ENCODE measurements at regions not wholly inside any gene's neighbourhood (a gene's known extent, or its start where the extent isn't known, plus 50 kb on each side); places are given as distances from the start of the nearest gene placed in this dataset.

- peak; percentile 65 for DNase-seq (ENCODE audit: low spot score)
Measured at GRCh38 chr2:147076634-147077033, 768.2 kb upstream of the ACVR2A start.

GRCh38 chr2:147068071-147068470 is 776.8 kb upstream of the ACVR2A start:
- DNase-seq (ENCODE audit: low spot score): no peak

DNA sequence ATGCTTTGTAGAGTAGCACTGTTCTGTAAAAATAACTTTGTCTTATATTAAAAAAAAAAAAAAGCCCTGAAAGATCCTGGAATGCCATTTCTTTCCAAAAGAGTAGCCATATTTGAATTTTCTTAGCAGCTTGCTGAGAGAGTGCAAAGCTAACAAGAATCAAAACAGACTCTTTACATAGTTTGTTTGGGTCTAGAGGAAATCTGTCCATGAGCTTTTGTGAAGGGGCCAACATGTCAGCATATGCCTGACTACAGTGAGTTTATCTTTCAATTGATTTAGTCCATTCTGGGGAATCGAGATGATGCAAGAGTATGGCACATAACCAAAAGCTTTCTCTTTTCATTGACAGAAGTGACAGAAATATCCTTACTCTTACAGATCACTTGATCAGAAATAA is 777.7 kb upstream of the ACVR2A start:
- DNase-seq (ENCODE audit: low spot score): no peak

DNA sequence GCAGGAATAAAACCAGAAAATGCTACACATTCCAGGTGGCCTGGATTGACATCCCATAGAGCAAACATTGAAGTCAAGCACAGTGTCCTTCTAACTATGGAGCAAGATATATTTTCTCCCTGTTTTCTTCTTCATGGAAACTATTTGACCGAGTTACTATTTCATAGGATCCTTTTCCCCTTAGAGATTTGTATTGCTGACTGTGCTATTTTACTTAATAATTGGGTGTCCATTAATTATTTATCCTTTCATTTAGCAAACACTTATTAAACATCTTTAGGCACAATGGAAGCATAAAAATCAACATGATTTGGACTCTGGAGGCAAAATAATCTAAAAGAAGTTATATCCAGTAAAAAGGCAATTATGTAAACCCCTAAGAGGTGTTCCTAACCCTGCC is 782.8 kb upstream of the ACVR2A start:
- no peak for DNase-seq (ENCODE audit: low spot score)

DNA sequence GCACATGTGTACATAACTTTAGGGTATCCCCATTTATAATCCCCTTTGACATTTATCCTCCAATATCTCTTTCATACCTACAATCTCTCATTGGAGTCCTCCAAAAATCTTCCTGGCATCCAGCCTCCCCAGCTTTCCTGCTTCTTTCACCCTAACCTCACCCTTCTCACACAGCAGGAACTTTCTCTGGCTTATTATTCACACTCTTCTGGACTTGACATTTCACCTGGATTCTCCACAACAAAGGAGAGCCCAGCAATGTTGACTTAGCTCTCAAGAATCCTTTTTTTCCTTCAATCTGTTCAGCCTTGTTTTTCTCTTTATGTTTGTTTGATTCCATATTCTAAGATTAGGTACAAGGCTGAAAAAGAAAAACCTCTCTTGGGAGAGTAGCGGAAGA is 783.6 kb upstream of the ACVR2A start:
- no peak for DNase-seq (ENCODE audit: low spot score)

- no peak for DNase-seq (ENCODE audit: low spot score)
Measured at GRCh38 chr2:147057892-147058490, 786.8 kb upstream of the ACVR2A start.

GRCh38 chr2:147051814-147052213 is 793.0 kb upstream of the ACVR2A start:
- no peak for DNase-seq (ENCODE audit: low spot score)

DNA sequence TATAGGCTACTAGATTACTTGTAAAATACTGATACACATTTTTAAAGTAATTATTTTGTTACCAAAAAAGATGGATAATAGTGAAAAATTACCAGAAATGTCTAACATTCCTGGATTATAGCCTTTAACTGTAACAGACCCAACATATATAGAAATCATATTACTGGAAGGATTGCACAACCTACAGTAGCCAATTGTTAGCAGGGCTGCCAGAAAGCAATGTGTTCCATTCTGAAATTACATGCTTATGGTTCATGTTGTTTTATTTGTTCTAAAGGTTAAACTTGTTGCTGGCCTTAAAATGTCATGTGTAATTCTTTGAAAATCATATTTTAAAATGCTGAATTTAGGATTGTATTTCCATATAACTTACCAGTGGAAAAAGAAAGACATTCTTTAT is 793.6 kb upstream of the ACVR2A start:
- DNase-seq (ENCODE audit: low spot score): peak; percentile 34

DNA sequence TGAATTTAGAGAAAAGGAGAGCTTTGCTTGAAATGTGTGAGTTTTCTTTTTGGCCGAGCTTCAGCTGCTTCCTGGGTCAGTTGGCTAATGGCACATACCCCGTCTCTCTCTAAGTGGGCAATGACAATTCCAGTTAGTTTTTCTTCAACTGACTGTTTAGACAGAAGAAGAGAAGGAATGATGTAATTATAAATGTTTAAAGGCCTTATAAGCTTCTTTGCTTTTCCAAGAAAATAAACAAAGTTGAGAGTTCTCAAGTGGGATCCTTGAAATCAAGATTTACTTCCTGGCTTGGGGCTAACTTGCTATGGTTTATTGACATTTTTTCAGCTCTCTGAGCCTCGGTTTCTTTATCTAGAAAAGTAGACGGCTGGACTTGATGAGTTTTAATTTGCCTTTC is 794.9 kb upstream of the ACVR2A start:
- DNase-seq (ENCODE audit: low spot score): no peak

DNA sequence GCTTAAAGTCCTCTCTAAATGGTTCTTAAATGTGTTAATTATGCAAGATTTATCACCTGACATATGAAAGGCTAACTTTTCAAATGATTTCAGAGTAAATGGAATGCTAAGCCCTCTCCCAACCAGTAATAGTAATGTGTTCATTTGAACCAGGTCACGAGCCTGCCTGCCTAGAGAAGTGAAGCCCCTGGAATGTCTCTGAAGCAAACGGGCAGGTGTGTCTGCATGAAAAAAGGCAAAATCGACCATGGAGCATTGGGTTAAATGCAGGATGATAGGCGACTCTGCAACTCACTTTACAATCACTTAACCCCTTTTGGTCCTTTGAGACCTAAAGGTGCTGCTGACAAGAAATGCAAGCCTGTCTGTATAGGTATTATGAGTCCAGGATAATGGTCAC is 798.4 kb upstream of the ACVR2A start:
- DNase-seq (ENCODE audit: low spot score): no peak

DNA sequence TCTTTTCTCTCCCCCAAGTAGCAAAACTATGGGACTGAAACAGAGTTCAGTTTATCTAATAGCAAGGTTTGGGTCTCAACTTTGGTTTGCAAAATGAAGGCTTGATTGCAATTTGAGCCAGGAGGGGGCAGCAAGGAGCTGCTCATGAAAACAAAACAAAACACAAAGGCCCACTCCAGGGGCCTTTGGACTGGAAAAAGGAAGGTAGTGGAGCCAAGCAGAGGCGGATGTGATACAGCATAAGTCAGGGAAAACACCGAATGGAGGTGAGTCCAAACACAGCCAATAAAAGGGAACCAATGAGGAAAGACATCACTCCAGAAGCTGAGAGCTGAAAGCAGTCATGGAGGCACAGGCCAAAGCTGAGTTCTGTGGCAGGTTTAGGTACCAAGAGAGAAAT is 799.7 kb upstream of the ACVR2A start:
- peak; percentile 40 for DNase-seq (ENCODE audit: low spot score)

DNA sequence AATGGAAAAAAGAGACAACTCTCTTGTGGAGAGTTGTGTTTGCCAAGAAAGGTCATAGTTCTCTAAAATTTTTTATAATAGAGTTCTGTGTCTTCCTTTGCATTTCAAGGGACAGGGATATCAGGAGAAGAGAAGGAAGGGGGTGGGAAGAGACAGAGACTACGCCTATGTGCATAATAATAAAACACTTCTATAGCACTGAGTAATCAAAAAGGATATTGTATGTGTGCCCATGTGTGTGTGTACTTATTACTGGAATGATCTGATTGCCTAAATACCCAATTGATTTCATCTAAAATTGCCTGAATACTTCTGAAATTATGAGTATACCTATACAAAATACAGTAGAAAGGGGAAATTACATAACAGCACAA is 803.7 kb upstream of the ACVR2A start:
- DNase-seq (ENCODE audit: low spot score): no peak

- DNase-seq (ENCODE audit: low spot score): no peak
Measured at GRCh38 chr2:147040298-147041120, 804.3 kb upstream of the ACVR2A start.

GRCh38 chr2:147037048-147037447 is 807.8 kb upstream of the ACVR2A start:
- DNase-seq (ENCODE audit: low spot score): no peak

GRCh38 chr2:147033044-147033443 is 811.8 kb upstream of the ACVR2A start:
- DNase-seq (ENCODE audit: low spot score): no peak

DNA sequence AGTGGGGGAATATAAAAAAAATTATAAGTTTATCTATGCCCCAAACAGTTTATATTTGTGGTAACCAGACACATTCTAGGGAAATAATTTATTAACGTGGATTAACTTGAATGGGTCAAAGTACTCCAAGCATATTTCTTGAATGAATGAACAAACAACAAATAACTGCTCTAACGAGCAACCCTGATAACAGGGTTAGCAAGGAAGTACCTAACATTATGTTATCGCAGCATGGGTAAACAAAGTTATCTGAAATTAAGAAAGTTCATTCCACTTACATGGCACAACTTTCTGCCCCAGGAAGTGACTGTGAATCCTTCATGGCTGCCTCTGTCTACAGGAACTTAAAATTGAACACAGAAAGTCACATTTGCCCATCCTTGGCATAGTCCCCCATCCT is 812.9 kb upstream of the ACVR2A start:
- no peak for DNase-seq (ENCODE audit: low spot score)

DNA sequence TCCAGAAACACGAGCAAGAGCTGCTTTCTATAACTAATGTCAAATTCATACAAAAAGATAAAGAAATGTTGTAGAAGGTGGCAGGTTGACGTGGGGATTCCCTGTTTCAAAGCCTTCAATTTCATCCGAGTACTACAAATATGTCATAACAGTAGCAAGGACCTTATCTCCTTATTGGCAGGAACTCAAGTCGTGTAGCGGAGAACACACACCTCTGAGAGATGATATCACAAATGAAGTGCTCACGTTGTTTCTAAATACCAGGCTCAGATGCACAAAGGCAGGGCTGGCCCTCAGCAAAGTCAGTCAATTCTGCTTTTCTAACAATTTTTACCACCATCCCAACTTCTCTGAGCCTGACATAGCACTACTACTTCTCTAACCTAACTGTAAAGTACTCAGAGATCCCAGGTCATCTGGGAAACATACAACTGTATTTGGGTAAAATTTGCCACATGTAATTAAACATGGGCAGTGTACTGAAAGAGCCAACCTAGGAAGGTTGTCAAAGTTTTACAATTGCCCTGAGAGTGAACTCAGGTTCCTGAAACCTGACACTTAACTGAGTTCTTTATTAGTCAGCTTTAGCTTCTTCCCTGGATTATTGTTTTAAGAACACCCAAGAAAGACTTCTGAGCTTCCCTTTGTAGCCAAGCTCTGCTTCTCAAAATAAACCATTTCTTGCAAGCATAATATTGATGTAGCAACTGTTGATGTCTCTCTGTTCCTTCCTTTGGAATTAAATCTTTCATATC is 813.7 kb upstream of the ACVR2A start:
- DNase-seq (ENCODE audit: low spot score): peak; percentile 10

DNA sequence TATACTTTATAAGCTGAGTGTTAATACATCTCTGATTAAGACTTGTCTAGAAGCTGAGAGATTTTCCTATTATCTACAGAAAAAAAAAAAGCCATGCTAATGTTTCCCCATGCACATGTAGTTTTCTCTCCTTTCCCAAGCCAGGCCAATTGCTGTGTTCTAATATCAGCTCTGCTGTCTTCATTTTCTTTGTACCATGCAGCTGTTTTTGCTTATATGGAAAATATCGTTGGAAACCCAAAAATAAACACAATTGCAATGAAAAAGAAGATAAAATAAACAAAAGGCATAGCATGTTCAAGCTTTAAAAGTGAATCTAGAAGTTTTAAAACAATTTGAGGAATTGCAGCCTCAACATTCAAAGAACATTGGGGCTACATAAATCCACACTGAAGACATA is 817.4 kb upstream of the ACVR2A start:
- DNase-seq (ENCODE audit: low spot score): no peak

GRCh38 chr2:147026664-147027295 is 818.0 kb upstream of the ACVR2A start:
- DNase-seq (ENCODE audit: low spot score): peak; percentile 60

- peak; percentile 56 for DNase-seq (ENCODE audit: low spot score)
Measured at GRCh38 chr2:147025646-147026585, 818.9 kb upstream of the ACVR2A start.

GRCh38 chr2:147019311-147019710 is 825.5 kb upstream of the ACVR2A start:
- DNase-seq (ENCODE audit: low spot score): no peak
